ENCODE measurements at regions not wholly inside any gene's neighbourhood (a gene's known extent, or its start where the extent isn't known, plus 50 kb on each side); places are given as distances from the start of the nearest gene placed in this dataset.

DNA sequence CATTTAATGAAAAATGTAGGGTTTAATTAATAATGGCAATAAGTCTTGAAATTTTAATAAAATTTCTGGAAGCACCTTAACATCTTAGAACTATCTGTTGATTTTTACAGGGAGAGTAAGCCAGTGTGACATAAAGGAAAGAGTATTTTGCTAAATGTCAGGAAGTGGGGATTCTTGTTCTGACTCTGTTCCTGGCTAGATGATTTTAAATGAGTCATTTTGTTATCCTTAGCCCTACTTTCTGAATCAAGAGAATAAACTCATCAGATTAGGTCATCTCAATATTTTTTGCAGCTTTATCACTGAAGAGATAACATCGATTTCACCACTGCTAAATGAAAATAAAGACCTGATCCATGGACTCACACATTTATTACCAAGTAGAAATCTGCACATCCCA is 377.5 kb upstream of the CYRIA start:
- Mint-ChIP-seq H3K9me3 (peaks cover 0 to 24% (median 3%) of the 10 kb centered on the region in 11 donors), H3K27ac (no peak overlapping the region), H3K4me3 (no peak overlapping the region), H3K27me3 (no peaks in the 10 kb centered on the region), H3K4me1 (no peaks in the 10 kb centered on the region), H3K36me3 (no peaks in the 10 kb centered on the region)
- Histone ChIP-seq H3K4me3 (ENCODE audit: low read length) (no peak overlapping the region), H3K4me1 (ENCODE audit: control insufficient read depth in 2 of 2, insufficient read depth in 2 of 2, low read length in 2 of 2) (no peaks in the 10 kb centered on the region), H3K36me3 (ENCODE audit: control insufficient read depth in 2 of 3, insufficient read depth in 3 of 3, low read length in 3 of 3) (no peaks in the 10 kb centered on the region), H3K9me3 (ENCODE audit: control insufficient read depth in 2 of 3, low read length in 3 of 3) (no peaks in the 10 kb centered on the region), H3K27me3 (ENCODE audit: control insufficient read depth in 2 of 2, insufficient read depth in 2 of 2, low read length in 2 of 2) (no peaks in the 10 kb centered on the region), H3K27ac (ENCODE audit: low read depth, low read length) (no peak overlapping the region)
- CTCF ChIA-PET, result no interaction called here
- intact Hi-C loops (cut with micrococcal nuclease), result no loop called here
- ATAC-seq (no peak), DNase-seq (no peak)
- POLR2A ChIA-PET, result no interaction called here

DNA sequence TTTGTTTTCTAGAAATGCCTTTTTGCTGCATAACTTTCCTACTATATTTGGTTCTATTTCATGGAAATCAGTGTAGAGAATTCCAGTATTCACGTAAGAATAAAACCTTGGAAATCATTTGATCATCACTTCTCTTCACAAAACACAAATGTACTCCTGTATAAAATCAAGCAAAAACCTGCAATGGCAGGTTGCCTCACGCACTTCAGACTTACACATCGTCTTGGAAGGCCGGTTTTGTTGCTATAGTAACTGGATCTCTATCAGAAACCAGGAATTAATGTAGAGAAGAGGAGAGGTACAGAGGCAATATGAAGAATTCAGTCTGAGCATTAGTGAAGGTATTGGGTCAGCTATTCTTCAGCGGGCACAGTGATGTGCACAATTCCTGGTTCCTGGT is 370.7 kb upstream of the CYRIA start:
- Histone ChIP-seq H3K36me3 (ENCODE audit: control insufficient read depth in 2 of 3, insufficient read depth in 3 of 3, low read length in 3 of 3) (no peaks in the 10 kb centered on the region), H3K4me3 (ENCODE audit: low read length) (no peak overlapping the region), H3K27ac (ENCODE audit: low read depth, low read length) (no peak overlapping the region), H3K9me3 (ENCODE audit: control insufficient read depth in 2 of 3, low read length in 3 of 3) (no peaks in the 10 kb centered on the region), H3K27me3 (ENCODE audit: control insufficient read depth in 2 of 2, insufficient read depth in 2 of 2, low read length in 2 of 2) (no peaks in the 10 kb centered on the region), H3K4me1 (ENCODE audit: control insufficient read depth in 2 of 2, insufficient read depth in 2 of 2, low read length in 2 of 2) (no peaks in the 10 kb centered on the region)
- ATAC-seq, result no peak
- Mint-ChIP-seq H3K9me3 (peaks cover 0 to 20% (median 5%) of the 10 kb centered on the region in 11 donors), H3K27ac (no peak overlapping the region), H3K27me3 (no peaks in the 10 kb centered on the region), H3K4me1 (no peaks in the 10 kb centered on the region), H3K36me3 (no peaks in the 10 kb centered on the region), H3K4me3 (no peak overlapping the region)
- DNase-seq, result no peak
- ChIA-PET CTCF (no interaction called here), POLR2A (no interaction called here)
- intact Hi-C loops (cut with micrococcal nuclease), result no loop called here

DNA sequence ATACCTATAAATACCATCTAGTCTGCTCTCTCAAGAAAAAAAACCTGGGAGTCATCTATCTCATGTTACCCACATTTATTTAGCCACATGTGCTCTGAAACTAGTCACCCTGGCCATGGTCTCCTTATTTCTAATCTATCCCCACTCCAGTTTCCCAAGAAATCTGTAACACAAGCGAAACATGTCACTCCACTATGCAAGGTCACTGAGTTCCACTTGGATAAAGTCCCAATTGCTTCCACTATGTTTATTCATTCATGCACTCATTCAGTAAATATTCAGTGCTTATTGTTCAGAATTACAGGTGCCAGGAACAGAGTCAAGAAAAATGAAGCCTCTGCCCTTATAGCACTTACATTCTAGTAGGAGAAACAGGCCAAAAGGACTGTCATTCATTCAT is 369.4 kb upstream of the CYRIA start:
- H3K9me3 Mint-ChIP-seq, result peaks cover 0 to 20% (median 5%) of the 10 kb centered on the region in 11 donors
- ChIA-PET CTCF (no interaction called here), POLR2A (no interaction called here)
- no peak overlapping the region for H3K27ac Mint-ChIP-seq
- no peaks in the 10 kb centered on the region for H3K27me3 Mint-ChIP-seq
- DNase-seq (no peak), ATAC-seq (no peak)
- no peak overlapping the region for H3K4me3 ChIP-seq (ENCODE audit: low read length)
- intact Hi-C loops (cut with micrococcal nuclease), result no loop called here
- no peaks in the 10 kb centered on the region for H3K27me3 ChIP-seq (ENCODE audit: control insufficient read depth in 2 of 2, insufficient read depth in 2 of 2, low read length in 2 of 2)
- no peaks in the 10 kb centered on the region for H3K4me1 ChIP-seq (ENCODE audit: control insufficient read depth in 2 of 2, insufficient read depth in 2 of 2, low read length in 2 of 2)
- H3K4me1 Mint-ChIP-seq, result no peaks in the 10 kb centered on the region
- H3K9me3 ChIP-seq (ENCODE audit: control insufficient read depth in 2 of 3, low read length in 3 of 3), result no peaks in the 10 kb centered on the region
- H3K36me3 Mint-ChIP-seq, result no peaks in the 10 kb centered on the region
- no peak overlapping the region for H3K27ac ChIP-seq (ENCODE audit: low read depth, low read length)
- no peaks in the 10 kb centered on the region for H3K36me3 ChIP-seq (ENCODE audit: control insufficient read depth in 2 of 3, insufficient read depth in 3 of 3, low read length in 3 of 3)
- H3K4me3 Mint-ChIP-seq, result no peak overlapping the region

DNA sequence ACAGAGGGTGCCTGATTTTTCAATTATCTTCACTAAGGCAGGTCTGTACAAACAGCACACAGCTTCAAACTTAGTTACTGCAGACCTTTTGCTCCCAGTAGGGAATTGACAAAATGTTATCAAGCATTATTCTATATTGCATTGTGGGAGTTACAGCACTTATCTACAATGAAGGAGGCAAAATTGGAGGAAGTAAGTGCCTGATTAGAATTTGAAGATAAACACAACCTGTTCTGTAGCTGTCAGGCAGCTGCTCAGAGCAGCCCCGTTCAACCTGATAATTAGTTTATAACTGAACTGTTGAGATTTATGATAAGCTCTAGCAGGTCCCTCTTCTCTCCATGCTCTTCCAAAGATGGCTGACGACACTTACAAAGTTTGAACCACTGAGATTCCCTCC is 364.4 kb upstream of the CYRIA start:
- intact Hi-C loops (cut with micrococcal nuclease), result no loop called here
- H3K27ac Mint-ChIP-seq, result no peak overlapping the region
- peaks cover 0 to 25% (median 6%) of the 10 kb centered on the region in 11 donors for H3K9me3 Mint-ChIP-seq
- no peak overlapping the region for H3K4me3 Mint-ChIP-seq
- ChIA-PET CTCF (no interaction called here), POLR2A (no interaction called here)
- Histone ChIP-seq H3K4me1 (ENCODE audit: control insufficient read depth in 2 of 2, insufficient read depth in 2 of 2, low read length in 2 of 2) (no peaks in the 10 kb centered on the region), H3K4me3 (ENCODE audit: low read length) (no peak overlapping the region), H3K27ac (ENCODE audit: low read depth, low read length) (no peak overlapping the region), H3K27me3 (ENCODE audit: control insufficient read depth in 2 of 2, insufficient read depth in 2 of 2, low read length in 2 of 2) (no peaks in the 10 kb centered on the region), H3K9me3 (ENCODE audit: control insufficient read depth in 2 of 3, low read length in 3 of 3) (no peaks in the 10 kb centered on the region), H3K36me3 (ENCODE audit: control insufficient read depth in 2 of 3, insufficient read depth in 3 of 3, low read length in 3 of 3) (no peaks in the 10 kb centered on the region)
- H3K4me1 Mint-ChIP-seq, result no peaks in the 10 kb centered on the region
- no peak for ATAC-seq
- DNase-seq, result no peak
- H3K36me3 Mint-ChIP-seq, result no peaks in the 10 kb centered on the region
- H3K27me3 Mint-ChIP-seq, result no peaks in the 10 kb centered on the region

DNA sequence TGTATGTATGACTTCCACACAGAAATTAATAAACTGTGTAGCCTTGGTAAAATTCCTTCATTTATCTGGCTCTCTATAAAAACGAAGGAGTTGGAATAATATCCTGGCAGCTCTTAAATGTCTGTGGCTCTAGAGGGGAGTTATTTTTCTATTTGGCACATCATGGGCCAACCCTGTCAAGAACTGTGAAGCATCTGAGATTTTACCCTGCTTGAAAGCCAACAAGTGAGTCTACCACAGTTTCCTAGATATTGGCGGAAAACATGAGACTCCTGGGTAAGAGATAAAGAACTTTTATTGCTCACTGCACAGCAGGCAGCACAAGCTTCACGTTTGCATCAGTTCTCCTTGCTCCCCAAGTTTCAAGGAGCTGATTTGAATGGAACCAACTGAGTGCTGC is 346.7 kb upstream of the CYRIA start:
- H3K36me3 ChIP-seq (ENCODE audit: control insufficient read depth in 2 of 3, insufficient read depth in 3 of 3, low read length in 3 of 3), result no peaks in the 10 kb centered on the region
- no peaks in the 10 kb centered on the region for H3K9me3 ChIP-seq (ENCODE audit: control insufficient read depth in 2 of 3, low read length in 3 of 3)
- H3K27ac Mint-ChIP-seq, result no peak overlapping the region
- H3K27me3 Mint-ChIP-seq, result no peaks in the 10 kb centered on the region
- ATAC-seq, result no peak
- no peak for DNase-seq
- CTCF ChIA-PET, result no interaction called here
- H3K36me3 Mint-ChIP-seq, result no peaks in the 10 kb centered on the region
- no peaks in the 10 kb centered on the region for H3K4me1 ChIP-seq (ENCODE audit: control insufficient read depth in 2 of 2, insufficient read depth in 2 of 2, low read length in 2 of 2)
- H3K4me1 Mint-ChIP-seq, result no peaks in the 10 kb centered on the region
- no peak overlapping the region for H3K4me3 Mint-ChIP-seq
- POLR2A ChIA-PET, result no interaction called here
- intact Hi-C loops (cut with micrococcal nuclease), result no loop called here
- H3K27me3 ChIP-seq (ENCODE audit: control insufficient read depth in 2 of 2, insufficient read depth in 2 of 2, low read length in 2 of 2), result no peaks in the 10 kb centered on the region
- H3K4me3 ChIP-seq (ENCODE audit: low read length), result no peak overlapping the region
- H3K27ac ChIP-seq (ENCODE audit: low read depth, low read length), result no peak overlapping the region
- H3K9me3 Mint-ChIP-seq, result peaks cover 0 to 13% (median 2%) of the 10 kb centered on the region in 11 donors

DNA sequence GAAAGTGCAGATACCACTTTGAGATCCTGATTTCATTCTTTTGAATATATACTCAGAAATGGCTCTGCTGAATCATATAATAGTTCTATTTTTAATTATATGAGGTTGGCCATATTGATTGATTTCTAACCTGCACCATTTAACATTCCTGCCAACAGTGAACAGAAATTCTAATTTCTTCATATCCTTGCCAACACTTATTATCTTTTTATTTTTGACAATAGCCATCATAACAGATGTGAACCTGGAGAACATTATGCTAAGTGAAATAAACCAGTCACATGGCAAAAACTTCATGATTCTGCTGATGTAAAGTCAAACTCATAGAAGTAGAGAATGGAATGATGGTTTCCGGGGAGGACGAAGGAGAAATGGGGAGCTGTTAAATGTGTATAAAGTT is 344.5 kb upstream of the CYRIA start:
- Mint-ChIP-seq H3K27me3 (no peaks in the 10 kb centered on the region), H3K36me3 (no peaks in the 10 kb centered on the region), H3K27ac (no peak overlapping the region), H3K4me3 (no peak overlapping the region), H3K9me3 (peaks cover 0 to 18% (median 2%) of the 10 kb centered on the region in 11 donors), H3K4me1 (no peaks in the 10 kb centered on the region)
- intact Hi-C loops (cut with micrococcal nuclease), result no loop called here
- DNase-seq (no peak), ATAC-seq (no peak)
- H3K9me3 ChIP-seq (ENCODE audit: control insufficient read depth in 2 of 3, low read length in 3 of 3), result no peaks in the 10 kb centered on the region
- H3K4me3 ChIP-seq (ENCODE audit: low read length), result no peak overlapping the region
- H3K27me3 ChIP-seq (ENCODE audit: control insufficient read depth in 2 of 2, insufficient read depth in 2 of 2, low read length in 2 of 2), result no peaks in the 10 kb centered on the region
- ChIA-PET POLR2A (no interaction called here), CTCF (interaction anchor here (0.7 kb wide), 1 partner anchor 166 kb away, joined by 5 read pairs; no protein-coding TSS in a partner anchor)
- H3K36me3 ChIP-seq (ENCODE audit: control insufficient read depth in 2 of 3, insufficient read depth in 3 of 3, low read length in 3 of 3), result no peaks in the 10 kb centered on the region
- no peak overlapping the region for H3K27ac ChIP-seq (ENCODE audit: low read depth, low read length)
- no peaks in the 10 kb centered on the region for H3K4me1 ChIP-seq (ENCODE audit: control insufficient read depth in 2 of 2, insufficient read depth in 2 of 2, low read length in 2 of 2)

DNA sequence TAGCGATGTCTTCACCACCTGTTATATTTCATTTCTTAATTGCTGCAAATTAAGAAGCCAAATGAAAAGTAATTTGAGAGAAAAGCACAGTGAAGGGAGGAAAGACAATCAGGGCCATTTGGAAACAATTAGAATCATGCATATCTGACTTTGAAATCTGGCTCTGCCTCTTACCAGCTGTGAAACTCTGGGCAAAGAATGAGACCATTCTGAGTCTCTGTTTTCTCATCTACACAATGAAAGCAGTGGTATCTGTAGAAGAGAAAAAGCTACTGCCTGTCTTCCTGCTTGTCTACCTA is 334.5 kb upstream of the CYRIA start:
- no peak overlapping the region for H3K27ac Mint-ChIP-seq
- POLR2A ChIA-PET, result no interaction called here
- Histone ChIP-seq H3K4me3 (ENCODE audit: low read length) (no peak overlapping the region), H3K27me3 (ENCODE audit: control insufficient read depth in 2 of 2, insufficient read depth in 2 of 2, low read length in 2 of 2) (no peaks in the 10 kb centered on the region), H3K27ac (ENCODE audit: low read depth, low read length) (no peak overlapping the region), H3K36me3 (ENCODE audit: control insufficient read depth in 2 of 3, insufficient read depth in 3 of 3, low read length in 3 of 3) (no peaks in the 10 kb centered on the region), H3K4me1 (ENCODE audit: control insufficient read depth in 2 of 2, insufficient read depth in 2 of 2, low read length in 2 of 2) (no peaks in the 10 kb centered on the region), H3K9me3 (ENCODE audit: control insufficient read depth in 2 of 3, low read length in 3 of 3) (no peaks in the 10 kb centered on the region)
- H3K4me1 Mint-ChIP-seq, result no peaks in the 10 kb centered on the region
- no peaks in the 10 kb centered on the region for H3K36me3 Mint-ChIP-seq
- H3K9me3 Mint-ChIP-seq, result peaks cover 0 to 28% (median 8%) of the 10 kb centered on the region in 11 donors
- ATAC-seq (no peak), DNase-seq (no peak)
- no peak overlapping the region for H3K4me3 Mint-ChIP-seq
- no peaks in the 10 kb centered on the region for H3K27me3 Mint-ChIP-seq
- intact Hi-C loops (cut with micrococcal nuclease), result no loop called here
- CTCF ChIA-PET, result no interaction called here

All from naive thymus-derived CD4-positive, alpha-beta T cell (primary cell).